ENCODE measurements at regions not wholly inside any gene's neighbourhood (a gene's known extent, or its start where the extent isn't known, plus 50 kb on each side); places are given as distances from the start of the nearest gene placed in this dataset.
"Not testable (repeated sequence)": the region's sequence is repeated elsewhere in the genome, so short reads cannot be mapped to it uniquely, and the experiment has no call there.

DNA sequence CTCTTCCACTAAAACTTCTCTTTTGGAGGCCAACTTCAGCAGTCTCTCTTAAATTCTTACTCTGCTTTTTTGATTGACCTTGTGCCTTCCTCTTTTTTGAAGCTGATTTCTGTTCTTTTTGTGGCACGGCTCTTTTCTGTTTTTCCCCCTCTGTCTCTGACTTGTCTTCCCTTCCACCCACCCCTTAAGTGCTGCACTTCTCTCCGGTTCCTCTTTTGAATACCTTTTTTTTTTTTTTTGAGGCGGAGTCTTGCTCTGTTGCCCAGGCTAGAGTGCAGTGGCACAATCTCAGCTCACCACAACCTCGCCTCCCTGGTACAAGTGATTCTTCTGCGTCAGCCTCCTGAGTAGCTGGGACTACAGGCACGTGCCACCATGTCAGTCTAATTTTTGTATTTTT is 211.9 kb downstream of the BLID start:
- Histone ChIP-seq H2AFZ (ENCODE audit: low read depth, low read length) (no peak overlapping the region), H3K4me2 (ENCODE audit: low read length) (no peak overlapping the region), H3K36me3 (ENCODE audit: insufficient read depth, low read length) (no peaks in the 10 kb centered on the region), H3K27me3 (ENCODE audit: insufficient read depth, low read length) (no peaks in the 10 kb centered on the region), H3K9me3 (ENCODE audit: insufficient read depth, low read depth, low read length) (no peaks in the 10 kb centered on the region), H3K4me1 (ENCODE audit: insufficient read depth, low read length) (no peaks in the 10 kb centered on the region), H4K20me1 (ENCODE audit: insufficient read depth, low read length) (no peaks in the 10 kb centered on the region), H3K27ac (ENCODE audit: low read depth, low read length) (no peak overlapping the region), H3K79me2 (ENCODE audit: insufficient read depth, low read length) (no peaks in the 10 kb centered on the region), H3K4me3 (ENCODE audit: insufficient read depth, low read depth, low read length) (no peak overlapping the region), H3K9ac (ENCODE audit: low read length) (no peak overlapping the region)
- Mint-ChIP-seq H3K9me3 (ENCODE audit: unreplicated experiment) (no peaks in the 10 kb centered on the region), H3K4me3 (ENCODE audit: unreplicated experiment) (no peak overlapping the region), H3K4me1 (ENCODE audit: low read depth, unreplicated experiment) (no peaks in the 10 kb centered on the region), H3K27ac (ENCODE audit: unreplicated experiment) (no peak overlapping the region), H3K27me3 (ENCODE audit: low read depth, unreplicated experiment) (no peaks in the 10 kb centered on the region), H3K36me3 (ENCODE audit: low read depth, unreplicated experiment) (no peaks in the 10 kb centered on the region)
- FAIRE-seq (no peak), DNase-seq (ENCODE audit: low read depth) (no peak)
- TF ChIP-seq EZH2 (IDR thresholded peaks at IDR 0.05; ENCODE audit: insufficient read depth, low read length) = no peak
- TF ChIP-seq, protein P1, sequence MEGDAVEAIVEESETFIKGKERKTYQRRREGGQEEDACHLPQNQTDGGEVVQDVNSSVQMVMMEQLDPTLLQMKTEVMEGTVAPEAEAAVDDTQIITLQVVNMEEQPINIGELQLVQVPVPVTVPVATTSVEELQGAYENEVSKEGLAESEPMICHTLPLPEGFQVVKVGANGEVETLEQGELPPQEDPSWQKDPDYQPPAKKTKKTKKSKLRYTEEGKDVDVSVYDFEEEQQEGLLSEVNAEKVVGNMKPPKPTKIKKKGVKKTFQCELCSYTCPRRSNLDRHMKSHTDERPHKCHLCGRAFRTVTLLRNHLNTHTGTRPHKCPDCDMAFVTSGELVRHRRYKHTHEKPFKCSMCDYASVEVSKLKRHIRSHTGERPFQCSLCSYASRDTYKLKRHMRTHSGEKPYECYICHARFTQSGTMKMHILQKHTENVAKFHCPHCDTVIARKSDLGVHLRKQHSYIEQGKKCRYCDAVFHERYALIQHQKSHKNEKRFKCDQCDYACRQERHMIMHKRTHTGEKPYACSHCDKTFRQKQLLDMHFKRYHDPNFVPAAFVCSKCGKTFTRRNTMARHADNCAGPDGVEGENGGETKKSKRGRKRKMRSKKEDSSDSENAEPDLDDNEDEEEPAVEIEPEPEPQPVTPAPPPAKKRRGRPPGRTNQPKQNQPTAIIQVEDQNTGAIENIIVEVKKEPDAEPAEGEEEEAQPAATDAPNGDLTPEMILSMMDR (IDR thresholded peaks at IDR 0.05; ENCODE audit: insufficient read depth, low read depth, low read length) = no peak

DNA sequence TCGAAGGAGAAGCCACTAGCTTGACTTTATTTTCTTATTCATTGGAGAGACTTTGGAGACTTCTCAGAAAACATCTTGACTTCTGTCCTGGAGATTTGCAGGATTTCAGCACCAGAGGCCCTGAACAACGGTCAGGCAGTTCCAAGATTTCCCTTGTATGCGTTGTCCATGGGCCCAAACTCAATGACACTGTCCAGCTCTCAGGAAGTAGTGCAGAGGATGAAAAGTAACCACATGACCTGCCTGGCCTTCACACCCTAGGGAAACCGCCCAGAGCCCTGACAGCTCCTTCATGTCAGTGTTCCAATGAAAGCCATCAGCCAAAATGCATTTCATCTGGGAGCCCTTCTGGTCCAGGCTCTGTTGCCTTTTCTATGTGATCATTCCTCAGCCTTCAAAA is 214.1 kb downstream of the BLID start:
- H3K27me3 ChIP-seq (ENCODE audit: insufficient read depth, low read length) = no peaks in the 10 kb centered on the region

DNA sequence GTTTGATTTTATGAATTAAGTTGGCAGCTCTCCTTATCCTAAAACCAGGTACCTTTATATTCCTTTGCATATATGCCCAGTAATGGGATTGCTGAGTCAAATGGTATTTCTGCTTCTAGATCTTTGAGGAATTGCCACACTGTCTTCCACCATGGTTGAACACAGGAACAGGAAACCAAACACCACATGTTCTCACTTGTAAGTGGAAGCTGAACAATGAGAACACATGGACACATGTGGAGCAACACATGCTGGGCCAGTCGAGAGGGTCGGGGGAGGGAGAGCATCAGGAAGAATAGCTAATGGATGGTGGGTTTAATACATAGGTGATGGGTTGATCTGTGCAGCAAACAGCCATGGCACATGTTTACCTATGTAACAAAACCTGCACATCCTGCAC is 214.6 kb downstream of the BLID start:
- not testable (repeated sequence) for H3K4me1 Mint-ChIP-seq (ENCODE audit: low read depth, unreplicated experiment); H3K4me1 ChIP-seq (ENCODE audit: insufficient read depth, low read length); H3K36me3 ChIP-seq (ENCODE audit: insufficient read depth, low read length); H4K20me1 ChIP-seq (ENCODE audit: insufficient read depth, low read length); H3K27me3 ChIP-seq (ENCODE audit: insufficient read depth, low read length); H3K4me3 Mint-ChIP-seq (ENCODE audit: unreplicated experiment); FAIRE-seq; H3K9ac ChIP-seq (ENCODE audit: low read length); H2AFZ ChIP-seq (ENCODE audit: low read depth, low read length); H3K27ac Mint-ChIP-seq (ENCODE audit: unreplicated experiment); H3K79me2 ChIP-seq (ENCODE audit: insufficient read depth, low read length); H3K36me3 Mint-ChIP-seq (ENCODE audit: low read depth, unreplicated experiment); DNase-seq (ENCODE audit: low read depth); H3K4me3 ChIP-seq (ENCODE audit: insufficient read depth, low read depth, low read length); H3K27ac ChIP-seq (ENCODE audit: low read depth, low read length); H3K27me3 Mint-ChIP-seq (ENCODE audit: low read depth, unreplicated experiment); H3K9me3 ChIP-seq (ENCODE audit: insufficient read depth, low read depth, low read length); H3K4me2 ChIP-seq (ENCODE audit: low read length); H3K9me3 Mint-ChIP-seq (ENCODE audit: unreplicated experiment)

More for the DNA sequence above, 214.1 kb downstream of the BLID start:
- Histone ChIP-seq H3K4me1 (ENCODE audit: insufficient read depth, low read length) (no peaks in the 10 kb centered on the region), H3K27ac (ENCODE audit: low read depth, low read length) (no peak overlapping the region), H4K20me1 (ENCODE audit: insufficient read depth, low read length) (no peaks in the 10 kb centered on the region), H2AFZ (ENCODE audit: low read depth, low read length) (no peak overlapping the region), H3K9ac (ENCODE audit: low read length) (no peak overlapping the region), H3K79me2 (ENCODE audit: insufficient read depth, low read length) (no peaks in the 10 kb centered on the region), H3K9me3 (ENCODE audit: insufficient read depth, low read depth, low read length) (no peaks in the 10 kb centered on the region), H3K4me3 (ENCODE audit: insufficient read depth, low read depth, low read length) (no peak overlapping the region), H3K36me3 (ENCODE audit: insufficient read depth, low read length) (no peaks in the 10 kb centered on the region), H3K4me2 (ENCODE audit: low read length) (no peak overlapping the region)
- DNase-seq (ENCODE audit: low read depth) (no peak), FAIRE-seq (no peak)
- Mint-ChIP-seq H3K27me3 (ENCODE audit: low read depth, unreplicated experiment) (no peaks in the 10 kb centered on the region), H3K9me3 (ENCODE audit: unreplicated experiment) (no peaks in the 10 kb centered on the region), H3K4me3 (ENCODE audit: unreplicated experiment) (no peak overlapping the region), H3K4me1 (ENCODE audit: low read depth, unreplicated experiment) (no peaks in the 10 kb centered on the region), H3K36me3 (ENCODE audit: low read depth, unreplicated experiment) (no peaks in the 10 kb centered on the region), H3K27ac (ENCODE audit: unreplicated experiment) (no peak overlapping the region)
- TF ChIP-seq, protein P1 (IDR thresholded peaks at IDR 0.05; ENCODE audit: insufficient read depth, low read depth, low read length) = no peak
- TF ChIP-seq EZH2 (IDR thresholded peaks at IDR 0.05; ENCODE audit: insufficient read depth, low read length) = no peak

Measured in astrocyte (in vitro differentiated cells and primary cell).